ENCODE measurements at regions not wholly inside any gene's neighbourhood (a gene's known extent, or its start where the extent isn't known, plus 50 kb on each side); places are given as distances from the start of the nearest gene placed in this dataset.

- no peak overlapping the region for H3K9ac ChIP-seq (ENCODE audit: low read length)
- H3K4me3 ChIP-seq (ENCODE audit: insufficient read depth, low read depth, low read length), result no peak overlapping the region
- DNase-seq (ENCODE audit: low read depth) (no peak), FAIRE-seq (no peak)
- Mint-ChIP-seq H3K4me1 (ENCODE audit: low read depth, unreplicated experiment) (peaks cover 5% of the 10 kb centered on the region), H3K4me3 (ENCODE audit: unreplicated experiment) (no peak overlapping the region), H3K36me3 (ENCODE audit: low read depth, unreplicated experiment) (no peaks in the 10 kb centered on the region), H3K9me3 (ENCODE audit: unreplicated experiment) (peaks cover 4% of the 10 kb centered on the region), H3K27ac (ENCODE audit: unreplicated experiment) (no peak overlapping the region), H3K27me3 (ENCODE audit: low read depth, unreplicated experiment) (no peaks in the 10 kb centered on the region)
- no peaks in the 10 kb centered on the region for H3K36me3 ChIP-seq (ENCODE audit: insufficient read depth, low read length)
- no peaks in the 10 kb centered on the region for H3K27me3 ChIP-seq (ENCODE audit: insufficient read depth, low read length)
- no peaks in the 10 kb centered on the region for H4K20me1 ChIP-seq (ENCODE audit: insufficient read depth, low read length)
- H3K4me2 ChIP-seq (ENCODE audit: low read length), result no peak overlapping the region
- no peaks in the 10 kb centered on the region for H3K9me3 ChIP-seq (ENCODE audit: insufficient read depth, low read depth, low read length)
- no peak overlapping the region for H3K27ac ChIP-seq (ENCODE audit: low read depth, low read length)
- no peaks in the 10 kb centered on the region for H3K4me1 ChIP-seq (ENCODE audit: insufficient read depth, low read length)
- H2AFZ ChIP-seq (ENCODE audit: low read depth, low read length), result no peak overlapping the region
- H3K79me2 ChIP-seq (ENCODE audit: insufficient read depth, low read length), result no peaks in the 10 kb centered on the region
- TF ChIP-seq EZH2 (IDR thresholded peaks at IDR 0.05; ENCODE audit: insufficient read depth, low read length) (no peak), CTCF (IDR thresholded peaks at IDR 0.05; ENCODE audit: insufficient read depth, low read depth, low read length) (no peak)
Measured at GRCh38 chr10:76787746-76788451, 849.7 kb downstream of the KCNMA1 start.

DNA sequence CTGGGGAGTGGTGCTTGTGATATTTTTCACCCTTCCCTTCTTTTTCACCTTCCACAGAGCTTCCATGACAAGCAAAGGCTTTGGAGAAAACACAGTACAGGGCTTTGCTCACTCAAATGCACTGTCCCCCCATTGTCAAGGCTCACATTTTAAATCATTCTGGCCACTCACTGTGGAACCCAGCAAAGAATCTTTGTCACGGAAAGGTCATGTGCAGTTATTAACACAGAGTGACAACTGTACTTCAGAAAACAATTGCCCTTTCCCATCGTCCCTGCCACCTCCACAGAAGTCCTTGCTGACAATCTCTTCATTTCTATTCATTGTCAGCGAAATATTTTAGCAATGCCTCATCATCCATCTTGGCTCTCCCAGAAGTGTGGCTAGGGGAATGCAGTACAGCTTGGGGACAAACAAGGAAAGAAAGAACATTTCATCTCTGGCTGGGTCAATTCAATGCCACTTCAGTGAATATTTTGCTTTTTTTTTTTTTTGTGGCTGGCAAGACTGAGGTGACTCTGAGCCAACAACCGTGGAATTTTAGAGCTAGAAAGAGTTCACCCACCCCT lies 851.0 kb downstream of the KCNMA1 start:
- TF ChIP-seq EZH2 (IDR thresholded peaks at IDR 0.05; ENCODE audit: insufficient read depth, low read length) (no peak), CTCF (IDR thresholded peaks at IDR 0.05; ENCODE audit: insufficient read depth, low read depth, low read length) (no peak)
- H3K9ac ChIP-seq (ENCODE audit: low read length), result no peak overlapping the region
- H2AFZ ChIP-seq (ENCODE audit: low read depth, low read length), result no peak overlapping the region
- H3K4me1 Mint-ChIP-seq (ENCODE audit: low read depth, unreplicated experiment), result peaks cover 5% of the 10 kb centered on the region
- no peaks in the 10 kb centered on the region for H3K36me3 Mint-ChIP-seq (ENCODE audit: low read depth, unreplicated experiment)
- H4K20me1 ChIP-seq (ENCODE audit: insufficient read depth, low read length), result no peaks in the 10 kb centered on the region
- no peak overlapping the region for H3K27ac ChIP-seq (ENCODE audit: low read depth, low read length)
- no peaks in the 10 kb centered on the region for H3K79me2 ChIP-seq (ENCODE audit: insufficient read depth, low read length)
- no peaks in the 10 kb centered on the region for H3K27me3 Mint-ChIP-seq (ENCODE audit: low read depth, unreplicated experiment)
- H3K4me3 Mint-ChIP-seq (ENCODE audit: unreplicated experiment), result no peak overlapping the region
- DNase-seq (ENCODE audit: low read depth) (no peak), FAIRE-seq (no peak)
- H3K4me1 ChIP-seq (ENCODE audit: insufficient read depth, low read length), result no peaks in the 10 kb centered on the region
- H3K36me3 ChIP-seq (ENCODE audit: insufficient read depth, low read length), result no peaks in the 10 kb centered on the region
- no peak overlapping the region for H3K4me3 ChIP-seq (ENCODE audit: insufficient read depth, low read depth, low read length)
- H3K4me2 ChIP-seq (ENCODE audit: low read length), result no peak overlapping the region
- H3K27ac Mint-ChIP-seq (ENCODE audit: unreplicated experiment), result no peak overlapping the region
- H3K27me3 ChIP-seq (ENCODE audit: insufficient read depth, low read length), result no peaks in the 10 kb centered on the region
- no peaks in the 10 kb centered on the region for H3K9me3 ChIP-seq (ENCODE audit: insufficient read depth, low read depth, low read length)
- H3K9me3 Mint-ChIP-seq (ENCODE audit: unreplicated experiment), result peaks cover 4% of the 10 kb centered on the region

GRCh38 chr10:76784076-76784475 lies 853.5 kb downstream of the KCNMA1 start:
- no peaks in the 10 kb centered on the region for H3K79me2 ChIP-seq (ENCODE audit: insufficient read depth, low read length)
- peaks cover 11% of the 10 kb centered on the region for H3K4me1 Mint-ChIP-seq (ENCODE audit: low read depth, unreplicated experiment)
- no peak for FAIRE-seq
- H3K27ac Mint-ChIP-seq (ENCODE audit: unreplicated experiment), result no peak overlapping the region
- H3K27me3 ChIP-seq (ENCODE audit: insufficient read depth, low read length), result no peaks in the 10 kb centered on the region
- H3K4me3 Mint-ChIP-seq (ENCODE audit: unreplicated experiment), result no peak overlapping the region
- no peaks in the 10 kb centered on the region for H3K36me3 ChIP-seq (ENCODE audit: insufficient read depth, low read length)
- no peaks in the 10 kb centered on the region for H3K36me3 Mint-ChIP-seq (ENCODE audit: low read depth, unreplicated experiment)
- H4K20me1 ChIP-seq (ENCODE audit: insufficient read depth, low read length), result no peaks in the 10 kb centered on the region
- DNase-seq (ENCODE audit: low read depth), result no peak
- no peak overlapping the region for H3K4me2 ChIP-seq (ENCODE audit: low read length)
- H3K9me3 Mint-ChIP-seq (ENCODE audit: unreplicated experiment), result peaks cover 2% of the 10 kb centered on the region
- no peak overlapping the region for H2AFZ ChIP-seq (ENCODE audit: low read depth, low read length)
- TF ChIP-seq CTCF (IDR thresholded peaks at IDR 0.05; ENCODE audit: insufficient read depth, low read depth, low read length) (no peak), EZH2 (IDR thresholded peaks at IDR 0.05; ENCODE audit: insufficient read depth, low read length) (no peak)
- no peaks in the 10 kb centered on the region for H3K27me3 Mint-ChIP-seq (ENCODE audit: low read depth, unreplicated experiment)
- no peaks in the 10 kb centered on the region for H3K9me3 ChIP-seq (ENCODE audit: insufficient read depth, low read depth, low read length)
- no peak overlapping the region for H3K9ac ChIP-seq (ENCODE audit: low read length)
- H3K4me1 ChIP-seq (ENCODE audit: insufficient read depth, low read length), result peaks cover 7% of the 10 kb centered on the region
- no peak overlapping the region for H3K4me3 ChIP-seq (ENCODE audit: insufficient read depth, low read depth, low read length)
- H3K27ac ChIP-seq (ENCODE audit: low read depth, low read length), result no peak overlapping the region
